ENCODE measurements at regions not wholly inside any gene's neighbourhood (a gene's known extent, or its start where the extent isn't known, plus 50 kb on each side); places are given as distances from the start of the nearest gene placed in this dataset.

- no peak for TF ChIP-seq CTCF (IDR thresholded peaks at IDR 0.05 in 2 of 3, conservative IDR thresholded peaks at IDR 0.05 in 1 of 3; ENCODE audit: borderline replicate concordance in 1 of 3, insufficient read depth in 1 of 3, low read depth in 2 of 3, low read length in 2 of 3)
- TF ChIP-seq SIN3A (IDR thresholded peaks at IDR 0.05; ENCODE audit: low read depth), result no peak
- TF ChIP-seq POLR2AphosphoS5 (IDR thresholded peaks at IDR 0.05; ENCODE audit: low read depth, low read length), result no peak
- no peak for TF ChIP-seq POLR2A (IDR thresholded peaks at IDR 0.05; ENCODE audit: borderline replicate concordance, extremely low read depth, insufficient read depth, insufficient read length)
- no peak for TF ChIP-seq TCF7L2 (IDR thresholded peaks at IDR 0.05; ENCODE audit: borderline replicate concordance, extremely low read depth, insufficient read depth, insufficient read length)
- no peak for TF ChIP-seq RAD21 (IDR thresholded peaks at IDR 0.05; ENCODE audit: low read depth)
- no peak for TF ChIP-seq SP1 (IDR thresholded peaks at IDR 0.05; ENCODE audit: low read depth)
These were observed 353.7 kb upstream of the SGO1 start for GRCh38 chr3:20539666-20540065.

Measured in HCT116 (cell line).